Fibroblast of pulmonary artery (primary cell): ENCODE measurements at regions not wholly inside any gene's neighbourhood (a gene's known extent, or its start where the extent isn't known, plus 50 kb on each side); places are given as distances from the start of the nearest gene placed in this dataset.
A peak's percentile ranks its signal among the peaks of the same experiment; 100 is the strongest.

Experiments used
- DNase-seq: peaks from one replicate; pipeline ENCODE4 v3.0.0-alpha.2; 2010; ENCODE audit warnings: low read depth
- H3K4me3 ChIP-seq: replicated peaks from 2 replicates; pipeline ENCODE4 v1.5.1; 2011; ENCODE audit warnings: low read depth, mild to moderate bottlenecking, control low read depth, low read length, moderate library complexity
- CTCF ChIP-seq: IDR thresholded peaks from 2 replicates; pipeline ENCODE4 v1.5.1; 2011; ENCODE audit warnings: mild to moderate bottlenecking, control low read depth, low read length, inconsistent platforms; ENCODE audit errors: missing control alignments

- H3K4me3 ChIP-seq, result no peak overlapping the region
- DNase-seq, result no peak
- TF ChIP-seq CTCF, result no peak
Observed at GRCh38 chr9:84189904-84190303, 150.7 kb downstream of the SLC28A3 start.

- DNase-seq, result no peak
- no peak for TF ChIP-seq CTCF
- no peak overlapping the region for H3K4me3 ChIP-seq
Observed at GRCh38 chr9:84190411-84190810, 150.1 kb downstream of the SLC28A3 start.

GRCh38 chr9:84206801-84207370 lies 133.7 kb downstream of the SLC28A3 start:
- no peak for TF ChIP-seq CTCF
- no peak for DNase-seq
- no peak overlapping the region for H3K4me3 ChIP-seq

- no peak overlapping the region for H3K4me3 ChIP-seq
- peak; percentile 49 for DNase-seq
- no peak for TF ChIP-seq CTCF
Observed at GRCh38 chr9:84207491-84207951, 133.0 kb downstream of the SLC28A3 start.

- TF ChIP-seq CTCF, result no peak
- DNase-seq, result peak; percentile 76
Observed at GRCh38 chr9:84212246-84212645, 128.3 kb downstream of the SLC28A3 start.

GRCh38 chr9:84212982-84213381 lies 127.6 kb downstream of the SLC28A3 start:
- no peak for TF ChIP-seq CTCF
- DNase-seq, result no peak
- no peak overlapping the region for H3K4me3 ChIP-seq

More at GRCh38 chr9:84212246-84212645, 128.3 kb downstream of the SLC28A3 start:
- H3K4me3 ChIP-seq, result no peak overlapping the region

- H3K4me3 ChIP-seq, result no peak overlapping the region
- DNase-seq, result no peak
- no peak for TF ChIP-seq CTCF
Observed at GRCh38 chr9:84216151-84216550, 124.4 kb downstream of the SLC28A3 start.
